Hematopoietic multipotent progenitor cell treated with erythropoietin and hydrocortisone succinate and interleukin-3 and kit ligand, for 6 days (in vitro differentiated cells): ENCODE measurements at regions not wholly inside any gene's neighbourhood (a gene's known extent, or its start where the extent isn't known, plus 50 kb on each side); places are given as distances from the start of the nearest gene placed in this dataset.

Experiments used
- DNase-seq: peaks from one replicate; pipeline ENCODE4 v3.0.0-alpha.2; 2015

DNA sequence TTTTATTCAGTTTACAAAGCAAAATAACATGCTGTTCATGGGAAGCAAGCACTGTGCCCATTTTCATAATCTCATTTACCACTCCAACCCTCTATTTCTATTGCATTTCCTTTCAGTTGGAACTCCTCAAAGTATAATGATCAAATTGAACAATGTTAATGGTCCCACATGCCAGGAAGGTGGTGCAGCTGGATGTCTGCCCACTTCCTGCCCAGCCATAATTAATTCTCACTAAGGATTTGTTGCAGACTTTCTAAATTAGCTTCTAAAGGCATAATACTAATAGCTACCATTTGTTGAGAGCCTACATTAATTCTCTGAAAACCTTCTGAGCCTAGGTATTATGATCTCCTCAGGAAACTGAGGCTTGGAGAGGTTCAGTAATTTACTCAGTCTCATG, 316.1 kb upstream of the TPM1 start:
- no peak for DNase-seq

DNA sequence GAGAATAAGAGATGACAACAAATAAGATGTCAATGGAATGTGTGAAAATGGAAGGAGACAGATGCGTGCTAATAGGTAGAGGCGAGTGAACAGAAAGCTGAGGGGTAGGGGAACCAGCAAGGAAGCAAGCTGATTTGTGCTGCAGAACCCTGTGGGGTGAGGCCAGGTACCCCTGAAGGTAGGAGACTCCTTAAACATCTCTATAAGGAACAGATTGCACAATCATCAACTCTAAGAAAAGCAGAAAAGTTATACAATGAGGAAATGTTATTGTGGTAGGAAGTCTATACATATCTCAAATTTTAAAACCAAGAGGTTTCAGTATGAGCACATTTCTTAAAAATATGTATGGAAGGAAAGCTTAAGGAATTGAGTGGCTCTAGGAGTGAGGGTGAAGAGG, 315.0 kb upstream of the TPM1 start:
- DNase-seq: no peak

DNA sequence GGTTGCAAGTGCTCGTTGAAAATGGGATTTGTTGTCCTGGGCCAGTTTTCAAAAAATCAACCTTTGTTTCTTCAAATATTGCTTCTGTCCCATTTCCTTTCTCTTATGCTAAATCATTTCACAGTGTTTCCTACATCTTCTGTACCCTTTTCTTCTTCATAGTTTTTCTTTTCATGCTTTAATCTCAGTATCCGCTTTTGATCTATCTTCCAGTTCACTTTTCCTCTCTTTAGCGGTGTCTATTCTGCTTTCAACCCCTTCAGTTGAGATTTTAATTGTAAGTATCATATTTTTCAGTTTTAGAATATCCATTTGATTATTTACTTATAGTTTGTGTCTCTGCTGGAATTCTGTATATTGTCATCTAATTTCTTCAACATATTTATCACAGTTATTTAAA, 311.7 kb upstream of the TPM1 start:
- DNase-seq: no peak

DNA sequence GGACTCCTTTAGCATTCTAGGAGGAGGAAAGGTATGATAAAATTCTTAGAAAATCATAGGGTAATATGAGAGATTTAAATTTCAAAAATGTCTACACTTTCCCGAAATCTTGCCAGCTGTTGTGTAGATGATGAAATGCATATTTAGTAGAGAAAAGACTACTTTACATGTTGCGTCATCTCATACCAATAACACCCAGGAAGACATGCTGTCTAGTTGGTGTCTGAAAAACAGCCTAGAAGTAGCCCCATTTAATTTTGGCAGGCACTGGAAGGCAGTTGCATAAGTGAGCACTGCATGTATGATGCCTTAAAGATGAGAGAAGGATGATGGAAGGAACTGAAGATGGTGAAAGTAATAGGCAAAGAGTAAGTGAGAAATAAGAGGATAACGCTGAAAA, 310.5 kb upstream of the TPM1 start:
- DNase-seq: no peak

DNA sequence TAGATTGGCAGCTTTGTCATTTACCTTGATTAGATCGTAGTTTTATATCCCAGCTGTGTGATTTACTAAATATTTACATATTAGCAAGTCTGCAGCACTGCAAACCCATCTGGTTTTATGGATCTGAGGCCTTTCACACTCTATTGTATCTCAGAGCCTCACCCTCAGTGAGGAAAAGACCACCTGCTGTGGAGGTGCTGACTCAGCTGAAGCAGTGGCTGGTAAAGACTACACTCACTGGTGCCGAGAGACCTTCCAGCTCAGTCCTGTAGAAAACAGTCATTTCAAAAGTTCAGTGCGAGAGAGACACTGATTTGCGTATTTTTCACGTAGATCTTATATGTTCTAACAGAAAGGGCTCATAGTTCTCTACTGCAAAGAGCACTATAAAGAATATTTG, 307.8 kb upstream of the TPM1 start:
- DNase-seq: no peak

DNA sequence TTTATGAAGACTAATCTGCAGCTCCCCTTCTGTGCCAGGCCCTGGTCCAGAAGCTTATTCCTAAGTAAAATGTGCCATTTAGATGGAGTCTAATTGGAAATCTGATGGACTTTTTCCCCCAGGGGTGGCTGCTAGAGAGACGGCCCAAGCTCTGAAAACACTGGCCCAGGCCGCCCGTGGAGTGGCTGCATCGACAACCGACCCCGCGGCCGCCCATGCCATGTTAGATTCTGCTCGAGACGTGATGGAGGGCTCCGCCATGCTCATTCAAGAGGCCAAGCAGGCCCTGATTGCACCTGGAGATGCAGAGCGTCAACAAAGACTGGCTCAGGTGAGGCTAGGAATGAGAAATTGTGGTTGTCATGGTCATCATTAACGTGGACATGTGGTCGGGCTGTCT, 305.8 kb upstream of the TPM1 start:
- DNase-seq: no peak

DNA sequence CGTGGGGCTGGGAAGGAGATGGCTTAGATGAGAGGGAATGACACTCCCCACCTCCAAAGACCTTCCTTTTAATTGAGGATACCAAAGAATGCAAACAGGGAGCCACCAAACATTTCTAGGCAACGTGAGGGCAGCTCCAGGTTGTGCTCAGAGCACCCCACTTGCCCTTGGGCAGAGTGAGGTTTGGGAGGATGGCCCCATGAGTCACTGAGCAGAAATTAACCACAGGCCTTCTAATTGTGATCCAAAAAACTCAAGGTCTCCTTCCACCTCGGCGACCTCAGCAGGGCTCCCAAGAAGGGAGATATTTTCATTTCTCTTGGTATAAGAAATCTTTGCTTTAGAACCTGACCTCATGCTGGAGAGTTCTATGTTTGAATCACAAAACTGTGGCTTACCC, 305.0 kb upstream of the TPM1 start:
- no peak for DNase-seq

DNA sequence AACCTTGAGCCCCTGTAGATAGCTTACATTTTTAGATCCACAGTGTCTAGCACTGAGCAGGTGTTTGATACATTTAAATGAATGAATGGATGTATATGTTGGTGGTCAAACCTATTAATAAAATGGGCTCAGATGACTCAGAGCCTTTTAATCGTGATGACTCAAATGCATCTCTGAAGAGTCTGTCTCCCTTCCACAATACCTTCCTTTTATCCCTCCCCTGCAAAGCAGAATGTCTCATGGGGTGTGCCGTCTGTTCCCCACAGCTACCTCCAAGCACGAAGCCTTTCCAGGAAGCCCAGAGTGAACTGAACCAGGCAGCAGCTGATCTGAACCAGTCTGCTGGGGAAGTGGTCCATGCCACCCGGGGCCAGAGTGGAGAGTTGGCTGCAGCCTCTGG, 303.5 kb upstream of the TPM1 start:
- DNase-seq: no peak

DNA sequence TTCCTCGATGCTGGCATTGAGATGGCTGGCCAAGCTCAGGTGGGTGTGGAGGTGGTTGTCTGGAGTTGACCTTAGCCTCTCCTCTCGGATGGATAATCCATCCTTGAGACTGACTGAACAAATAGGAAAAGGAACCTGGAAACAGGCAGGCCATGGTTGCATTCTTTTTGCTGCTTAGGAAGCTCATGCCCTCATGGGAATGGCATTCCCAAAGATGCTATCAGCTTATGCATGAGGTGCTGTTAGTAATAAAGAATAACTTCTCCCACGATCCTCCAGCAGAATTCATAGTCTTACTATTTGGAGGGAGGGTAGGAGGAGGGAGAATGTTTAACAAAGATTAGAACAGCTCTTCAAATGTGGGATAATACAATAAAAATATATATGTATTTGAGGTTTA, 303.0 kb upstream of the TPM1 start:
- DNase-seq: no peak

DNA sequence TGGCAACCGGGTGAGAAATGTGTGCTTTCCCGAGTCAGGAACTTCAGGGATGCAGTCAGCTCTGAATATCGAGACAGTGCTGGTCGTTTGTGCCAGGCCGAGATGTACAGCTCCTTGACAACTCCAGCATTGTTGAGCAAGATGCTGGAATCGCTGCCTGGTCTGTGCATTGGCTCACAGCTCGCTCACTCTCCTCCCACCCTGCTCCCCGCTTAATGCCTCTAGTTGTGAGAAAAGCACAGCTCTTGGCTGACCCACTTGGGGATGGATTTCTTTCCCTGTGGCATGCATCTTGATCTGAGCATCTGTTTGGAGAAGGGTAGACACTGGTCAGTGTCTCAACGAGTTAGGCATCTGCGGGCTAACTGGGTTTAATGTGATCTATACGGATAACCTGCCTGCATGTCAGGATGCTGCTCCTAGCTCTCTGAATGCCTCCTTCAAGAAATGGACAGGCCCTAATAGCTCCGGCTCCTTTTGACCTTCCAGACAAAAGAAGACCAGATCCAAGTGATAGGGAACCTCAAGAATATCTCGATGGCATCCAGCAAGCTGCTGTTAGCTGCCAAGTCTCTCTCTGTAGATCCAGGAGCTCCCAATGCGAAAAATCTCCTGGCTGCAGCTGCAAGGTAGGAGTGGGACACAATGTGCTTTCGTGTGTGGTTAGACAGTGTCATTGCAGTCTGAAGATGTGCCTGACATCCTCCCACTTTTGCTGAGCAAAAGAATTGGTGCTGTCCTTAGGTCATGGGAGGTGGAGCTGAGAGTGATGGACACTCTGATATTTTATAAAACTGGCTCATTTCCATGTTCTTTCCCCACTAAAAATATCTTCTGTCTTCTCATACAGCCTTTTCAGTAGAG, 302.2 kb upstream of the TPM1 start:
- no peak for DNase-seq

DNA sequence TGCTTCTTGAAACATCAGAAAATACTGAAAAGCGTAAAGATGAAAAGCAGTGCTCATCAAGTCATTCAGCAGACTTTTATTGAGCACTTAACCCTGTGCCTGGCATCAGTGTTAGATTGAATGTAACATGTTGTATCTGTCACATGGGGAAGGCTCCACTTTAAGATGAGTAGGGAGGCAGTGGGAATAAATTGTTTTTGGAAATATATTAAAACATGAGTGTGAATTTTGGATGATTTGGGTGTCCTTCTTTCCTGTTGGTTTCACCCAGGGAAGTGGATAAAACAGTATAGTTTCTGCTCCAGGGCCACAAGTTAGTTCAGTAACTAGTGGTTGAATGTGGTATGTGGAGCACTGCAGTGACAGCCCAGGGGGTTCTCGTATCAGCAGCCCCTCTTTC, 301.4 kb upstream of the TPM1 start:
- DNase-seq: no peak

DNA sequence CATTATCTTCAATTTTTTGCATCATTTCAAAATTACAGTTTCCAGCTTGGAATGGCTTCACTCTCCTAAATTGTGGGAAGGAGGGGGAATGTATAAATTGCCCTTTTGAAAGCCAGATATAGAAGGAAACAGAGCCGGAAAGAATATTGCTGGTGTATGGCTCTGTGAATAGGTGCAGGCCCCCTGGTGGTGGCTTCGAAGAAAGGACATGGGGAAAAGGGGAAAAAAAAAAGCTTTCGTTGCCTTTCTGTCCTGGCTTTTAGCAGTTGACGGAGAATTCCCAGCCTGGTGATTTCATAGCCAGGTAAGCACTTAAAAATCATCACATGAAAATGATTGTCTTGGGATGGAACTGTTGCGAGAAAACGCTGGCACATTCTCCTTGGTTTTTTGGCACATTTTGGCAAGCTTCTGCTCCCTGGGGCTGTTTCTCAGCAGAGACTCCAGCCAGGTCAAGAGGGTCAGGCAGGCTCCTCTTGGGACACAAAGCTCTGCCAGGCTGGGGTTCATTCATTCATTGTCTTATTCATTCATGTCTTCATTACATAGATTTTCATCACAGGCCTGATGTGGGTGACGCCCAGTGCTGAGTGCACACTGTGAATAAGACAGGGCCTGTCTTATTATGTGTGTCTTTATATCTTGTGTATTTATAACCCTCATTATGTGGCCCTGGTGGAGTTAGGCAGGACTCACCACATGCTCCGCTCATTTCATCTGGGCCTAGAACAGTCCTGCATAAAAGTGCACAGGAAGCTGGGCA, 300.0 kb upstream of the TPM1 start:
- DNase-seq: peak; percentile 86

DNA sequence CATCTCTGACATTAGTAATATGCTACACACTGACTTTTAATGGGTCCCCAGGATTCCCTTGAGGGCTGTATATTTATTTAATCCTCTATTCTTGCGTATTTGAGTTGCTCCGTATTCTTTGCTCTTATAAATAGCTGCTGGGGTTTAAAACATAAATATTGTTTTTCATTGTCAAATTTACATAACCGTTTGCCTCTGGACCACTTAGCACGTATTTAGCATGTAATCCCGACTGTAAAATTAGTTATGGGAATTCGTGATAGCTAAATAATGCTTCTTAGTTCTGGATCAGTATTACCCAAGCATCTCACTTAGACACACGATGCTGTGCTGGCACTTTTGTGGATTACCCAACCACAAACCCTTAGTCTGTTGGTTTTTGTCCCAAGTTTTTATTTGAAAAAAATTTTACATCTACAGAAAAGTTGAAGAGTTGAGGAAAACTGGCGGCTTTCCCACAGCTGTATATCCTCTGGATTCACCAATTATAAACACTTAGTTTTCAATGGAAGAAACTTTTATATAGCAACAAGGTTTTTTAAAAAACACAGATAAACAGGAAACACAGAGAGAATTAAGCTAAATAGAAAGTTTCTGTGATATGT, 296.8 kb upstream of the TPM1 start:
- DNase-seq: no peak

DNA sequence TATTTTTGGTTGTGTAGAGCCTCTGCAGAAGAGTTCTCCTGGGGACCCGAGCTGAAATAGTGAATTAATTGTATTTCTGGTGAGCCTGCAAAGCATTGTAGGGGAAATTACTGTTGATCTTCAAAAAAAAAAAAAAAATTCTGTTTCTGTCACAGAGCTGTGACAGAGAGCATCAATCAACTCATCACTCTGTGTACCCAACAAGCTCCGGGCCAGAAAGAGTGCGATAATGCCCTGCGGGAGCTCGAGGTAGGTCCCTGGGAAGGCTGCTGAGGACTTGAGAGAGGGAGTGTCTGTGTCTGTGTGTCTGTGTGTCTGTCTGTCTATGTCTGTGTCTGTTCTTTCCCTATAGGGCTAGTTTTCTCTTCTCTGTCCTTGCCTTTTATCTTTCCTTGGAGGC, 294.4 kb upstream of the TPM1 start:
- DNase-seq: no peak

DNA sequence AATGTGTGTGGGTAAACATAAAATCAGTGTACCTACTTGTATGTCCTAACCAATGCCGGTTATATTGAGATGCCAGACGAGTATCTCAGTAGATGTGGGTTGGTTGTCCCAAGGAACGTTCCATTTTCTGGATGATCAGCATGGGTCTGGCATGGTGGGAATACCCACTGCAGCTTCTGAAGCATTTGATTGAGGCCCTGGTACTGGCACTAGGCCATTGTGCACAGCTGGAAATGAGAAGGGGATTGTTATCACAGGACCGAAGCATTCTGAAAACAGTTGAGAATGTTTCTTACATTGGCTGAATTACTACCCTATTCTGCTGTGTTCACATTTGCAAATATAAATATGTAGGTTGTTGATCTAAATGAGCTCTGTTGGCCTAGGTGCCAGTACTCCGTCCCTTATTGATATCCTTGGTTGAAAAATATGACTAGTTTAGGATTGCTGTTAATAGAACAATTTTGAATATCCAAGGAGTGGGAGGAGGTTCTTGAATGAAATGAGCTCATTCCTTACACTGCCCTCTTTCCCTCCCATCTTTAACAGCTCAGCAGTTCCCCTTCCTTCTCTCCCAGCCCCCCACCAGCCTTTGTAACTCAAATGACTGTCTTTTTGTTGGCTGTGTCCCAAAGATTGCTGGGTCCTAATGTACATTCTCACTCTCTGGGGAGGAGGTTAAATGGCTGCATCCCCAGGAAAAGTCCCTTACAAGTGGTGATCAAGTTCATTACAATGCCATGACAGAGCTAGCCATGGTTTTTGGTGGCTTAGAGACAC, 293.3 kb upstream of the TPM1 start:
- DNase-seq: no peak

DNA sequence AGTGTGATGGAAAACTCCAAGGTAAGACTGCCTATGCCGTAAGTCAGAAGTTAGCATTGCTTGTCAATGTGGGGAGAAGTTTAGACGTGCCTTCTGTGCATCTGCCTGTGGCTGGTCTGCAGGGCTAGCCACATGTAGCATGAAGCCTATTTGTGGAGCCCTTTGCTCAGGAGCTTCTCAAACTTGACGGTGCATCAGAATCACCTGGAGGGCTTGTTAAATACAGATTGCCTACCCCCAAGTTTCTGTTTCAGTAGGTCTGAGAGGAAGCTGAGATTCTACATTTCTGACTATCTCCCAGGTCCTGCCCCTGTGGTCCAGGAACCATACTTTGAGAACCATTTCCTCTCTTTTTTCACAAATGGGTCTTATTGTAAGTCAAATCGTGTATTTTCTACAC, 292.1 kb upstream of the TPM1 start:
- no peak for DNase-seq

DNA sequence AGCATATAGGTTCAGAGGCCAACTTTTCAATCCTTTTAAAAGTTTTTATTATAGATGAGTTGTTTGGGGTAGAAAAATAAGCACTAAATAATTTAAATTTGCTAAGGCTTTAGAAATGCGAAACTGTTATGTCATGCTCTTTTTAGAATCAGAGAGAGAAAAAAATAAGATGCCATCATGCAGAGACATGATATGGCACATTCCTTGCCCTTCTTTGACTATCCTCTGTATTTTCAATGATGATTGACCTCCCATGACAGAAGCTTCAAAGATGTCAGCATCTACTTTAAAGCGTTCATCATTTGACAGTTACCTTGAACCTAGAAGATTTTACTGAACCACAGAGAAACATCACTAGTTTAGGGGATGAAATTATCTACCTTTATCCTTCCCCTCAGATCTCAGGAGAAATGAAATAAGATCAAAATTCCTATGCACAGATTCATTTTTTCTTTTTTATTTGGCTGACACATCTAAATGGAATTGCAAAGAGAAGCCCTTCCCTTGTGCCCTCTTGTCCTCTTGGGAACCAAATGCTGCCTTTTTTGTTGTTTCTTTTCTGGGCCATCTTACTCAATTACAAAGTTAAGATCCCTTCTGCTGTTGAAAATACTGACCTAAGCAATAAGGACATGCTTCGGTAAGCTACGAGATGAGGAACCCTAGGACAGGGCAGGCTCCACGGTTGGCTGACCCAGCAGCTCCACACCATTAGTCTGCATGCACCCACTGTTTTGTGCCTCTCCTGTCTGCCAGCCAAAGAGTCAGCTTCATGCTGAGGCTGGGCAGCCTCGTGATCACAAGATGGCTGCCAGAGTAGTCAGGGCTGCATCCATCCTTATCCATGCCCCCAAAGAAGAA, 289.7 kb upstream of the TPM1 start:
- DNase-seq: no peak

DNA sequence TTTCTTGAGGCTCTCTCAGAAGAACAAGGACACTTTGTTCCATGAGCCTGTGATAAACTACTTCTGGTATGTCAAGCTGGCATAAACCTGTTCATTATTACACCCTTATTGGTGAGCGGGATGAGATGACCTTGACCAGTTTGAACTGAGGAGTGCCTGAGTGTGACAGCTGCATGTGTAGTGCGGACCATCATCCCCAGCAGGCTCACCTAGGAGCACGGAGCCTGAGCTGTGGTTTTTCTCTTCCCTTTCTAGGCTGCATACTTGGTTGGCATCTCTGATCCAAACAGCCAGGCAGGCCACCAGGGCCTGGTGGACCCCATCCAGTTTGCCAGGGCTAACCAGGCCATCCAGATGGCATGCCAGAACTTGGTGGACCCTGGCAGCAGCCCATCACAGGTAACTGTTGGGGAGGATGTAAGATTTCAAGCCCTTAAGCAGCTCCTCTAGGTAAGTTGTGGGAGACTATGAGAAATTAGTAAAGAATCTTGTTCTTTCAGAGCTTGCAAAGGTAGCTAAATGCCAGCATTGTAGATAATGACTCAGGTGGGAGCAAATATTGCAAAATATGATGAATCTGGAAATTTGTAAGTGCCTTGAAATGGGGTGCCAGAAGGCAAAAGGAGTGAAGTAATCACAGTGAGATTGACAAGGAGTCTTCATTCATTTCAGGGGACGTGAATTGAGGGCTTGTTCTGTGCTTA, 288.9 kb upstream of the TPM1 start:
- DNase-seq: no peak

DNA sequence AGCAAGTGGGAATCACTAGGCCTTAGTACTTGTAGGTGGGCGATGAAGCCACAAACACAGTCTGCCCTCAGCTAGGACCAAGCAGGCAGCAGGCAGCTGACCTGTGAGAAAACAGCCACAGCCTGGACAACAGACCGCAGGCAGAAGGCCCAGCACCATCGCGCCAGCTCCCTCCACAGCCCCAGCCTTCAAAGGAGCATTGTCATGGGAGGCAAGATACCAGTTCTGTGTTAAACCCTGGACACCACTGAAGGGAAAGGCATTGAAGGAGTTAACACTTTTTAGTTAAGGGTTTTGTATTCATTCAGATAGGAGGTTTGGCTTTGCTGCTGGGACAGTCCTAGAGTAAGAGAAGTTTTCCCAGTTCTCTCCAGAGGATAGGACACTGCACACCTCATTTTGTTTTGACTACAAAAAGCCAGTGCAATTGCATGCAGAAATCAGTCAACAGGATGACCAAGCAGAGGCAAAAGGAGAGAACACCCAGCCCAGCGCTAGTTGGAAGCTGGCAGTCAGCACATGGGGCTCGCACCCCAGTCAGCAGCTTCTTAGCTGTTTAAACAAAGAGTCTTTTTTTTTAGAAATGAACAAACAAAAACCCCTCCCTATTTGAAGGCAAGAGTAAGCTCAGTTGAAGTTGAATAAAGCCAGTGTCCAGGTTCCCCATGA, 286.1 kb upstream of the TPM1 start:
- no peak for DNase-seq

DNA sequence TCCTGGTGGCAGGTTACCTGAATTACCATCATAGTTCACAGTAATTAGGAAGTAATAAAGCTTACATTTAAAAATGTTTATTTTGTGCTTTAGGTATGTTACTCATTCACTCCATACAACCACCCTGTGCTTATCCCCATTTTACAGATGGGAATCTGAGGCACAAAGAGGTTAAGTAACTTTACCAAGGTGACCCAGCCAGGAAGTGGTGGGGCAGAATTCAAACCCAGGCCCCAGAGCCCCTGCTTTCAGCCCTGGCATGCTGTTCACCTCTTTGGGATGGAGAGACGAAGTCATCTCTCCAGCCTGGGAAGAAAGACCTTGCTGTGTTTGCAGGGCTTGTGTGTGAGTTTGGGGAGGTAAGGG, 285.6 kb upstream of the TPM1 start:
- DNase-seq: no peak

DNA sequence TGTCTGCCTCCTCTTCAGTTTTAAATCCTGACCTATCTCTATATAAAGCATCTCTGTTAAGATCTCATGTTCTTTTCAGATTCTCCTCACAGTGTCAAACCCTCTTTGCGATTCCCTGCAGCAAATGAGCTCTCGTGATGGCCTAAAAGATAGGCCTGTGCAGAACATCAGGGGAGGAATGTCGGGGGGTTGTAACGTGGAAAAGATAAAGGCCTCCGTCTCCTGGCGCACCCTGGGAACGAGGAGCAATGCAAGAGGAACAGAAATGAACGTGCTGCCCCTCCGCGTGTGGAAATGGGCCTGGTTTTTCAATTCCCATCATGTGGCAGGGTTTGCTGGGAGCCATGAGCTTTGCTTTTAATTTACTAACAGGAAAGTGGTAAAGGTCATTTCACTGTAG, 285.0 kb upstream of the TPM1 start:
- no peak for DNase-seq
